SJSA1 (cell line): ENCODE measurements at regions not wholly inside any gene's neighbourhood (a gene's known extent, or its start where the extent isn't known, plus 50 kb on each side); places are given as distances from the start of the nearest gene placed in this dataset.
"Not testable (repeated sequence)": the region's sequence is repeated elsewhere in the genome, so short reads cannot be mapped to it uniquely, and the experiment has no call there.

Experiments
- DNase-seq, 2 experiments: peaks; one replicate each; pipeline ENCODE4 v3.0.0-alpha.2; 2015 to 2020; ENCODE audit warnings: low spot score in 2 of 2, low read depth in 1 of 2
- H3K27ac ChIP-seq: fragments of 250-450 bp; sonication (Bioruptor Pico); 2 replicates; pipeline ENCODE4 v1.5.1; 2020; ENCODE audit warnings: mild to moderate bottlenecking, moderate library complexity
- H3K27me3 ChIP-seq: fragments of 250-450 bp; sonication (Bioruptor Pico); replicated peaks from 2 replicates; pipeline ENCODE4 v1.5.1; 2020; ENCODE audit warnings: mild to moderate bottlenecking, moderate library complexity
- H3K36me3 ChIP-seq: fragments of 250-450 bp; sonication (Bioruptor Pico); 2 replicates; pipeline ENCODE4 v1.5.1; 2020; ENCODE audit warnings: mild to moderate bottlenecking
- H3K4me1 ChIP-seq: fragments of 250-450 bp; sonication (Bioruptor Pico); replicated peaks from 2 replicates; pipeline ENCODE4 v1.6.1; 2021; ENCODE audit warnings: mild to moderate bottlenecking
- H3K4me3 ChIP-seq: fragments of 250-450 bp; sonication (Bioruptor Pico); 2 replicates; pipeline ENCODE4 v1.5.1; 2020; ENCODE audit warnings: mild to moderate bottlenecking
- H3K9me3 ChIP-seq: fragments of 250-450 bp; sonication (Bioruptor Pico); replicated peaks from 2 replicates; pipeline ENCODE4 v1.5.1; 2020; ENCODE audit warnings: mild to moderate bottlenecking

DNA sequence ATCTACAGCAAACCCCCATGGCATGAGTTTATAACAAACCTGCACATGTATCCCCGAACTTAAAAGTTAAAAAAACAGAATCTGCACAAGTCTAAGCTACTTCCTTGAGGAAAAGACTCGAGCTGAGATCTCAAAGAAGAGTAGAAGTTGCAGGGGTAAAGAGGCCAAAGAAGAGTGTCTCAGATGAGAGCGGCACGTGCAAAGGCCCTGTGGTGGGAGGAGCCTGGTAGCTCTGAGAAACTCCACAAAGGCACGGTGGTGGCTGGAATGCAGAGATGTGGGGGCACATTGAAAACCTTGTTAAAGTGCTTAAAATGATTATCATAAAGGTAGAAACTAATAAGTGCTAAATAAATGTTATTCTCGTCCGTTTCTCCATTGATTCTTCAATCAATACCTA lies 103.2 kb upstream of the GRK3 start:
- no peaks in the 10 kb centered on the region for H3K4me1 ChIP-seq
- H3K36me3 ChIP-seq = peaks cover 37% of the 10 kb centered on the region
- H3K27ac ChIP-seq = no peak overlapping the region
- H3K27me3 ChIP-seq = no peaks in the 10 kb centered on the region
- no peak overlapping the region for H3K4me3 ChIP-seq
- no peaks in the 10 kb centered on the region for H3K9me3 ChIP-seq
- no peak for DNase-seq

DNA sequence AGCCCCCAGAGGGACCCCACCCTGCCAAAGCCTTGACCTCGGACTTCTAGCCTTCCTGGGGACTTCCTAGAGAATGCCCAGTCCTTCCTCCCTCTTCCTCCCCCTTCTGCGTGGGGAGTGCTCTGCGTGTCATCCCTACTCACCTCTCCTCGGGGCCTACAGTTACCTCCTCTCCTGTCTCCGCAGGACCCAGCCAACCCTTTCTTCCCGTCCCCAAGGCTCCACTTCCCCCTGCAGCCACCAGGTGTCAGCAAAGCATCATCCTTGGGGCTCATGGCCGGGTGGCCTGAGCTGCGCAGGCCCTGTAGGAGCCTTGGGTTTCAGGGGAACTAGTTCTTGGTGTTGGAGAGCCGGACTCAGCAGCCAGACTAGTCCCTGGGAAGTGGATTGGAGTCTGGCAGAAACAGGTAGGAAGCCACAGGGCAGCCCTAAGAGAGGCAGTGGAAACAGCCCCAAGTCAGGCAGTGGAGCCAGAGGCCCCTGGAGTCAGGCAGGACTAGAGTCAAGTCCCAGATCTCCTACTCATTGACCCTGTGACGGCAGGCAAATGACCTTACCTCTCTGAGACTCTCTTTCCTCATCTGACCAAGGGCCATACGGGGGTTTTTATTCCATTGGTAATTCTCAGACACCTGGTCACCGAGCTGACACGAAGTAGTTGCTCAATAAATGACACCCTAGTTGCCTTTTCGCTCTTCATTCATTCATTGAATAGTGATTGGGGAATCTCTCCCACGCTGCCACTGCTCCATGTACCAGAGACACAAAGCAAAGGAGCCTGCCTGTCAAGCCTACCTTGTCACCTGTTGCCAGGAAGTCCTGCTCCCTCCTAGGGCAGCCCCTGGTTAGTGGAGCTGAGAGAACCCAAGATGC lies 101.8 kb upstream of the GRK3 start:
- peaks cover 32% of the 10 kb centered on the region for H3K36me3 ChIP-seq
- H3K4me3 ChIP-seq, H3K27ac ChIP-seq, H3K27me3 ChIP-seq, H3K4me1 ChIP-seq, H3K9me3 ChIP-seq: not testable (repeated sequence)
- peak; percentile 80 to 86 for DNase-seq

DNA sequence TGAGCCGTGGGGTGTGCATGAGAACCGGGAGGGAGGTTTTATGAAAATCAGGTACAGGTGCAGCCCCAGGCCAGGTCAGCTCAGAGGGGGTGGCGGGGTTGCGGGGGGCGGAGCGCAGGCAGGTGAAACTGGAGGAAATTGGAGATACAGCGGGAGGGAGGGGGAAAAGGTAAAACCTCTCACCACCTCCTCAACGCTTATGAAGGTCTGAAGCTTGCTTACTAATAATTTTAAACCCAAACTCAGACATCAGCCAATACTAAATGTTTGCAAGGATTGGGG lies 101.2 kb upstream of the GRK3 start:
- H3K27ac ChIP-seq, H3K27me3 ChIP-seq, H3K4me3 ChIP-seq, H3K9me3 ChIP-seq, H3K4me1 ChIP-seq, DNase-seq: not testable (repeated sequence)
- H3K36me3 ChIP-seq = peaks cover 32% of the 10 kb centered on the region

DNA sequence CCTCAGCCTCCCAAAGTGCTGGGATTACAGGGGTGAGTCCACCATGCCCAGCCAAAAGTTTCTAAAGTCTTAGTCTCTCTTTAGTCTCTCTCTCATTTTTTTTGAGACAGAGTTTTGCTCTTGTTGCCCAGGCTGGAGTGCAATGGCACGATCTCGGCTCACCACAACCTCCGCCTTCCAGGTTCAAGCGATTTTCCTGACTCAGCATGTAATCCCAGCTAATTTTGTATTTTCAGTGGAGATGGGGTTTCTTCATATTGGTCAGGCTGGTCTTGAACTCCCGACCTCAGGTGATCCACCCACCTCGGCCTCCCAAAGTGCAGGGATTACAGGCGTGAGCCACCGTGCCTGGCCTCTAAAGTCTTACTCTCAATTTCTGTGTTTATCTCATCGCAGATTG lies 100.1 kb upstream of the GRK3 start:
- not testable (repeated sequence) for H3K4me1 ChIP-seq, DNase-seq, H3K9me3 ChIP-seq, H3K27ac ChIP-seq, H3K27me3 ChIP-seq, H3K4me3 ChIP-seq
- H3K36me3 ChIP-seq = peaks cover 27% of the 10 kb centered on the region

DNA sequence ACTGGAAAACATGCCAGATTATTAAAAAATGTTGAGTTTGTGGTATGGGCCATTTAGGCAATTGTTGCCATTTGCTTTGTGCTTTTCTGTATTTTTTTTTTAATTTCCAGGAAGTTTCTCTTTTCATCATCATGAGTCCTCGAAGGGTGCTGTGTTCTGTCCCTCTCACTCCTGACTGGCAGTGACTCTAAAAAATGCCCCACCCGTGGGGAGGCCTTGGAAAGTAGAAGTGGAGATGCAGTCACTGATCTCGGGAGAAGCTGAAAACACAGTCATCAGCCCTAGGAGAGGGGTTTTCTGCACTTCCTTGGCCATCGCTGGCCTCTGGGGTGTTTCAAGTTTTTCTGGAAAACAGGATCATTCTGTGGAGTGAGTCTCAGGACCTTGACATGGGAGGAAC lies 98.5 kb upstream of the GRK3 start:
- Histone ChIP-seq H3K27ac (no peak overlapping the region), H3K4me1 (no peaks in the 10 kb centered on the region), H3K4me3 (no peak overlapping the region), H3K27me3 (no peaks in the 10 kb centered on the region), H3K36me3 (peaks cover 13% of the 10 kb centered on the region), H3K9me3 (no peaks in the 10 kb centered on the region)
- DNase-seq = no peak

DNA sequence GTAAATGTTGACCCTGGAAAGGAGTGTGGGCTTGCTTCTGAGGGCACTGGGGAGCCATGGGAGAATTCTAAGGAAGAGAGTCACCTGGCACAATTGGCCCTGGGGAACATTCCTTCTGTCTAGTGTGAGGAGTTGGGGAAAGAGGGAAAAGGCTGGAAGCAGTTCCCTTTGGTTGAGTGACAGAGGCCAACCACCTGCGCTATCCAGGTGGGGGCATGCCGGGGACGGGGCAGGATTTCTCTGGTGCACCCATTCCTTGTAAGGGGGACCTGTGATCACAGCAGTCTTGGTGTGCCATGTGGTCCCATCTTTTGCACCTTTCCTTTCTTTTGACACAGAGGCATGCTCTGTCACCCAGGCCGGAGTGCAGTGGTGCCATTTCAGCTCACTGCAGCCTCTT lies 92.1 kb upstream of the GRK3 start:
- Histone ChIP-seq H3K27me3 (no peaks in the 10 kb centered on the region), H3K36me3 (no peaks in the 10 kb centered on the region), H3K9me3 (0 out of 2 replicates have a peak, but pooled peaks cover under 1% of the 10 kb centered on the region), H3K4me1 (peaks cover 12% of the 10 kb centered on the region), H3K27ac (no peak overlapping the region), H3K4me3 (no peak overlapping the region)
- DNase-seq = no peak

DNA sequence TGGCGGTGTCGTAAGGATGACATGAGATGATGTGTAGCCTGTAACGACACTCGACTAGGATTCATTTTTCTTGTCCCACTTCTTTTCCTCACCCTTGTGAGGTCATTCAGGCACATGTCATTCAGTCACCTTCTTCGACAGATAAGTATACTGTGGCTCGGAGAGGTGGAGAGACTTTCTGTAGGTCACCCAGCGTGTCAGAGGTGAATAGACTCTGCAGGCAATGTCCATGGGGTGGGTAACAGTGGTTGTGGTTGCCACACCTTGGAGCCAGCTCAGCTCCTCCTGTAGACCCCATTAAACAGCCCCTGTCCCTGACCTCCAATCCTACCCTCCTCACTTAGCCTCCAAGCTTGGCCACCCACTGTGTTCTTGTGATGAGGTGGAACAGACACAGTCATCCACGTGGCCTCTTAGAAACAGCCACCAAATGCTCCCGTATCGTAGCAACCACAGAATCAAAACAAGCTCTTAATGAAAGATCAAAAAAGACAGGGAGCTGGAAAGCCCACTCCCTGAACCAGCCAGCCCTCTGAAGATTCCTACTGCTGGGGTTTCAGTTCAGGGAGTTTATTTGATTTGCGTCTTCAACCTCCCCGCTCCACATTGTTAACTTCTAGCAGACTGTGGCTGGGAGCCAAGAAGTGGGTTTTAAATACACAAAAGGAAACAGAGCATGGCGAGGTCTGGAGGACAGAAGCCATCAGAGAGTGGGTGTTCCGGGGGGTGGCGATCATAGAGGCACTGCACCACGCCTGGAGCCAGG lies 89.0 kb upstream of the GRK3 start:
- Histone ChIP-seq H3K9me3 (0 out of 2 replicates have a peak, but pooled peaks cover 6% of the 10 kb centered on the region), H3K36me3 (no peaks in the 10 kb centered on the region), H3K4me1 (peaks cover 12% of the 10 kb centered on the region), H3K27ac (peak overlapping the region; percentile 7; the same call in 1 of the 2 replicates), H3K27me3 (no peaks in the 10 kb centered on the region), H3K4me3 (no peak overlapping the region)
- peak; percentile 94 to 98 for DNase-seq

DNA sequence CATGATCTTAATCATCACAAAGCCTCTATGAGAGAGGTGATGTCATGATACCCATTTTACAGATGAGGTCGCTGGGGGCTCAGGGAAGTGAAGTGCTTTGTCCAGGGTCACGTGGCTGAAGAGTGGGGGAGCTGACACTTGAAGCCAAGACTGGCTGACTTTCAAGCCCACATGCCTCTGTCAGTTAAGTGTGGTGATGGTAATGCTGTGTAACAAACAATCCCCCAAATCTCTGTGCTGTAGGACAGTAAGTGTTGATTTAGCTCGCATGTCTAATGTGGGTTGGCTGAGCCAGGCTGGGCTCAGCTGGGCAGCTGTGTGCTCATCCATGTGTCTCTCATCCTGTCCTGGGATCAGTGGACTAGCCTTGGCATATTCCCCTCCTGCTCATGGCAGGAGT lies 87.1 kb upstream of the GRK3 start:
- Histone ChIP-seq H3K9me3 (0 out of 2 replicates have a peak, but pooled peaks cover 6% of the 10 kb centered on the region), H3K4me1 (peaks cover 12% of the 10 kb centered on the region), H3K27me3 (no peaks in the 10 kb centered on the region), H3K4me3 (no peak overlapping the region), H3K27ac (no peak overlapping the region), H3K36me3 (no peaks in the 10 kb centered on the region)
- no peak for DNase-seq

DNA sequence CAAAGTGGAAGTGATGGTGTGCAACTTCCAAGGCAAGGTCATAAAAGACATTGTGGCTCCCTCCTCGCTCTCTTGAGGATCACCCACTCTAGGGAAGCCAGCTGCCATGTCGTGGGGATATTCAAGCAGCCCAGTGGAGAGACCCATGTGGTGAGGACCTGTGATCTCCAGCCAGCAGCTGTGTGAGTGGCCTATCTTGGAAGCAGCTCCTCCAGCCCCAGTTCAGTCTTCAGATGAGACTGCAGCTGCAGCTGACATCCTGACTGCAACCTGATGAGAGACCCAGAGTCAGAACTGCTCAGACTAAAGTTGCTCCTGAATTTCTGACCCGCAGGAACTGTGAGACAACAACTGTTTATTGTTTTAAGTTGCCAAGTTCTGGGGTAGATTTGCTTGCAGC lies 86.4 kb upstream of the GRK3 start:
- Histone ChIP-seq H3K4me1 (peaks cover 12% of the 10 kb centered on the region), H3K4me3 (no peak overlapping the region), H3K27me3 (no peaks in the 10 kb centered on the region), H3K27ac (no peak overlapping the region), H3K9me3 (0 out of 2 replicates have a peak, but pooled peaks cover 6% of the 10 kb centered on the region), H3K36me3 (no peaks in the 10 kb centered on the region)
- DNase-seq = no peak

DNA sequence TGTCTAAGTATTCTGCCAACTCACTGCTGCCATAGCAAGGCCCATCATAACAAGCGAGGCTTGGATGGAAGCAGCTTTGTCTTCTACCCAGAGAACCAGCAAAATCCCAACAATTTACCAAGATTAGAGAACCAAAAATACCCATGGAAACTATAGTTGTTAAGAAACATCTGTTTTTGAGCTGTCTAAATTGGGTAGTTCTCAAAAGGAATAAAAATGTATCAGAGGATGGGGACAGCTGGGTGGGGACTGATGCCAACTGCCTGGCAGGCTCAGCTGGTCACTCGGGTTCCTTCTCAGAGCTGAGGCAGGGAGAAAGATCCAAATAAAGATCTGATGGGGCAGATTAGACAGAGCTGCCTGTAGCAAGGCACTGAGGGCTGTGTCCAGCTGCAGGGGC lies 85.9 kb upstream of the GRK3 start:
- Histone ChIP-seq H3K27me3 (no peaks in the 10 kb centered on the region), H3K4me1 (peaks cover 12% of the 10 kb centered on the region), H3K9me3 (0 out of 2 replicates have a peak, but pooled peaks cover 6% of the 10 kb centered on the region), H3K36me3 (no peaks in the 10 kb centered on the region), H3K4me3 (no peak overlapping the region), H3K27ac (no peak overlapping the region)
- no peak for DNase-seq

DNA sequence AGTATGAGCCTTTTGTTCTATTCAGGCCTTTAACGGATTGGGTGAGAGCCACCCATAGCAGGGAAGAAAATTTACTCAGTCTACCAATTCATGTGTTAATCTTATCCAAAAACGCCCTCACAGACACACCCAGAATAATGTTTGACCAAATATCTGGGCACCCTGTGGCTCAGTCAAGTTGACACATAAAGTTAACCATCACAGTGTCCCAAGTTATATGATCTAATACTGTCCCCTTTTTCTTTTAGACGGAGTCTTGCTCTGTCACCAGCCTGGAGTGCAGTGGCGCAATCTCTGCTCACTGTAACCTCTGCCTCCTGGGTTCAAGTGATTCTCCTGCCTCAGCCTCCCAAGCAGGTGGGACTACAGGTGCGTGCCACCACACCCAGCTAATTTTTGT lies 83.6 kb upstream of the GRK3 start:
- not testable (repeated sequence) for H3K27ac ChIP-seq

DNA sequence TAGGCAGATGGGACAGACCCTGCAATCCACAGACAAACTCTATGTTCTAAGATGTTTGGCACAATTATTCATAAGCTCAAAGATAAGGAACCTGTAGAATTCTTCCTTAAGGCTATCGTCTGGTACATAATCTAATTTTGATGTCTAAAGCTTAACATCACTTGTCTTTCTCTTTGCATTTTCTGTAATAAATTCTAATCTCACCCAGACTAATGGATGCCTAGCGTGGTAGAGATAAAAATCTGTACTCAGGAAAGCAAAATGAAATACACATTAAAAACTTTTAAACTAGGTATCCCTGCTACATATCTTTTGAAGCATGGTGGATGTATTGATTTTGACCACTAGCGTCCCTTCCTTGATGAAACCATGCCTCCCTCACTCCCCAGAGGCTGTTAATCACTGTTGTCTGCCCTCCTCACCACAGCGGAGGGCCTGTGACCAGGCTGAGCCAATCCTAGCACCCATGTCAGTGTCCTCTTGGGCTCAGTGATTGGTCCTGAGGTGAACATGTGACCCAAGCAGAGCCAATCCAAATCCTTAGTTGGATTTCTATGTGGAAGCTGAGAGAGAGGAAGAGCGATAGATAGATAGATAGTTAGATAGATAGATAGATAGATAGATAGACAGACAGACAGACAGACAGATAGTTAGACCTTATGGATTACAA lies 82.2 kb upstream of the GRK3 start:
- Histone ChIP-seq H3K27ac (no peak overlapping the region), H3K27me3 (no peaks in the 10 kb centered on the region), H3K9me3 (0 out of 2 replicates have a peak, but pooled peaks cover 6% of the 10 kb centered on the region), H3K4me3 (no peak overlapping the region), H3K4me1 (no peaks in the 10 kb centered on the region), H3K36me3 (no peaks in the 10 kb centered on the region)
- DNase-seq = no peak

More for the DNA sequence above, 83.6 kb upstream of the GRK3 start:
- not testable (repeated sequence) for H3K27me3 ChIP-seq, DNase-seq, H3K36me3 ChIP-seq, H3K9me3 ChIP-seq, H3K4me3 ChIP-seq, H3K4me1 ChIP-seq

DNA sequence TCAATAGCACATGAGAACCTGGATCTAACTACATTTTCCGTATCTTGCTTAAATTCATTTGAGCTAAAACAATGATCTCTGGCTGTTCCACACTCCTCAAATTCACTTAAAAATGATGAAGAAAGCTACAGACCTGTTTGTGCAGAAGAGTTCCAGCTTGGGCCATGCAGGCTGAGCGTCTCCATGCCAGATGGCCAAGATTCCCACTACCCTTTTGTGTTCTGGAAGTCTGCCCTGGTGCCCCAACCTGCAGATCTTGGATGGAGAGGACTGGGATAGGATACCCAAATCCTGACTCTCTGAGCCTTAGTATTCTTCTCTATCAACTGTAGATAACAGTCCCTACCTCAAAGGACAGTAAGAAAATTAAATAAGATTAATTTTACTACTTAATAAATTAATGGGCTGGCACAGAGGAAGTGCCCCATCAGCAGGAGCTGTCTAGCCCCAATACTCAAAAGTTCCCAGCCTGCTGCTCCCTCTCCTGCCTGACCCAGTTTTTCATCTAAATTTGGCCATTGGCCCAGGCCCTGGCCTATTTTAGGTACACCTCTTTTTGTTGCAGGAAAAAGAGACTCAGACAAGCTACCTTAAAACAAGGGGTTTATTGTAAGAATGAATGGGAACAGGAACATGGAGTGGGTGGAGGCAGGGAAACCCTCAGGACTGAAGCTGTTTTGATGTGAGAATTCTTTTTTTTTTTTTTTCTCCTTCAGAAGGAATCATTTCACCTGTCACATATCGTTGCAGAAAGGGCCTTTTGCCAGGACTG lies 81.4 kb upstream of the GRK3 start:
- DNase-seq = no peak

More for the DNA sequence above, 81.4 kb upstream of the GRK3 start:
- H3K4me1 ChIP-seq = peaks cover 2% of the 10 kb centered on the region; the same call in 1 of the 2 replicates
- no peak overlapping the region for H3K4me3 ChIP-seq
- 0 out of 2 replicates have a peak, but pooled peaks cover 3% of the 10 kb centered on the region for H3K9me3 ChIP-seq
- no peak overlapping the region for H3K27ac ChIP-seq
- H3K36me3 ChIP-seq = no peaks in the 10 kb centered on the region
- H3K27me3 ChIP-seq = no peaks in the 10 kb centered on the region
